ENCODE measurements at regions not wholly inside any gene's neighbourhood (a gene's known extent, or its start where the extent isn't known, plus 50 kb on each side); places are given as distances from the start of the nearest gene placed in this dataset.

GRCh38 chr12:14283489-14284144 lies 81.9 kb upstream of the ATF7IP start:
- dilution Hi-C loops (cut with MboI; ENCODE audit: extremely low pct_ligation_motif_present, low sequenced_read_pairs), result no loop called here
- TF ChIP-seq CTCF (optimal IDR thresholded peaks at IDR 0.05 in 1 of 3, IDR thresholded peaks at IDR 0.05 in 1 of 3, conservative IDR thresholded peaks at IDR 0.05 in 1 of 3; ENCODE audit: extremely low read depth in 1 of 3, insufficient read depth in 2 of 3, low read length in 3 of 3) (no peak), EZH2 (IDR thresholded peaks at IDR 0.05; ENCODE audit: low read length) (no peak)
- H3K27ac ChIP-seq (ENCODE audit: control insufficient read depth, insufficient read depth, low read length), result no peak overlapping the region

GRCh38 chr12:14284184-14284722 lies 81.2 kb upstream of the ATF7IP start:
- dilution Hi-C loops (cut with MboI; ENCODE audit: extremely low pct_ligation_motif_present, low sequenced_read_pairs), result no loop called here
- Histone ChIP-seq H3K27ac (ENCODE audit: control insufficient read depth, insufficient read depth, low read length) (no peak overlapping the region), H4K20me1 (ENCODE audit: control insufficient read depth, extremely low read depth, insufficient read depth, low read length) (no peaks in the 10 kb centered on the region), H2AFZ (ENCODE audit: control insufficient read depth, low read length) (no peak overlapping the region), H3K36me3 (ENCODE audit: control insufficient read depth in 2 of 2, extremely low read depth in 1 of 2, insufficient read depth in 2 of 2, low read length in 2 of 2) (no peaks in the 10 kb centered on the region), H3K9me3 (ENCODE audit: control insufficient read depth, low read depth, low read length) (peaks cover 1% of the 10 kb centered on the region), H3K4me1 (ENCODE audit: control insufficient read depth, extremely low read depth, insufficient read depth, low read length) (no peaks in the 10 kb centered on the region), H3K9me1 (ENCODE audit: control insufficient read depth, extremely low read depth, insufficient read depth, low read length) (no peaks in the 10 kb centered on the region), H3K9ac (ENCODE audit: control insufficient read depth, extremely low read depth, insufficient read depth, low read length) (no peak overlapping the region), H3K4me2 (ENCODE audit: control insufficient read depth, extremely low read depth, insufficient read depth, low read depth, low read length) (no peak overlapping the region), H3K4me3 (ENCODE audit: control insufficient read depth in 2 of 3, extremely low read depth in 1 of 3, insufficient read depth in 2 of 3, low read depth in 1 of 3, low read length in 3 of 3) (no peak overlapping the region), H3K79me2 (ENCODE audit: control insufficient read depth, insufficient read depth, low read length) (no peaks in the 10 kb centered on the region), H3K27me3 (ENCODE audit: control insufficient read depth, extremely low read depth, insufficient read depth, low read length) (no peaks in the 10 kb centered on the region)
- TF ChIP-seq EZH2 (IDR thresholded peaks at IDR 0.05; ENCODE audit: low read length), result no peak
- no peak for TF ChIP-seq CTCF (optimal IDR thresholded peaks at IDR 0.05 in 1 of 3, IDR thresholded peaks at IDR 0.05 in 1 of 3, conservative IDR thresholded peaks at IDR 0.05 in 1 of 3; ENCODE audit: extremely low read depth in 1 of 3, insufficient read depth in 2 of 3, low read length in 3 of 3)
- DNase-seq (ENCODE audit: low read depth, low spot score), result no peak
- FAIRE-seq, result no peak

More at GRCh38 chr12:14283489-14284144, 81.9 kb upstream of the ATF7IP start:
- H3K4me2 ChIP-seq (ENCODE audit: control insufficient read depth, extremely low read depth, insufficient read depth, low read depth, low read length), result no peak overlapping the region
- H3K79me2 ChIP-seq (ENCODE audit: control insufficient read depth, insufficient read depth, low read length), result no peaks in the 10 kb centered on the region
- no peaks in the 10 kb centered on the region for H3K9me3 ChIP-seq (ENCODE audit: control insufficient read depth, low read depth, low read length)
- H4K20me1 ChIP-seq (ENCODE audit: control insufficient read depth, extremely low read depth, insufficient read depth, low read length), result no peaks in the 10 kb centered on the region
- no peaks in the 10 kb centered on the region for H3K4me1 ChIP-seq (ENCODE audit: control insufficient read depth, extremely low read depth, insufficient read depth, low read length)
- FAIRE-seq, result no peak
- H3K27me3 ChIP-seq (ENCODE audit: control insufficient read depth, extremely low read depth, insufficient read depth, low read length), result no peaks in the 10 kb centered on the region
- H3K9ac ChIP-seq (ENCODE audit: control insufficient read depth, extremely low read depth, insufficient read depth, low read length), result no peak overlapping the region
- no peaks in the 10 kb centered on the region for H3K9me1 ChIP-seq (ENCODE audit: control insufficient read depth, extremely low read depth, insufficient read depth, low read length)
- H3K4me3 ChIP-seq (ENCODE audit: control insufficient read depth in 2 of 3, extremely low read depth in 1 of 3, insufficient read depth in 2 of 3, low read depth in 1 of 3, low read length in 3 of 3), result no peak overlapping the region
- no peak overlapping the region for H2AFZ ChIP-seq (ENCODE audit: control insufficient read depth, low read length)
- no peak for DNase-seq (ENCODE audit: low read depth, low spot score)
- no peaks in the 10 kb centered on the region for H3K36me3 ChIP-seq (ENCODE audit: control insufficient read depth in 2 of 2, extremely low read depth in 1 of 2, insufficient read depth in 2 of 2, low read length in 2 of 2)
